ENCODE measurements at regions not wholly inside any gene's neighbourhood (a gene's known extent, or its start where the extent isn't known, plus 50 kb on each side); places are given as distances from the start of the nearest gene placed in this dataset. TPM values are rescaled to one million over a fixed set of nuclear protein-coding genes. Genes with fewer than 3 reads are reported as not detected.

DNA sequence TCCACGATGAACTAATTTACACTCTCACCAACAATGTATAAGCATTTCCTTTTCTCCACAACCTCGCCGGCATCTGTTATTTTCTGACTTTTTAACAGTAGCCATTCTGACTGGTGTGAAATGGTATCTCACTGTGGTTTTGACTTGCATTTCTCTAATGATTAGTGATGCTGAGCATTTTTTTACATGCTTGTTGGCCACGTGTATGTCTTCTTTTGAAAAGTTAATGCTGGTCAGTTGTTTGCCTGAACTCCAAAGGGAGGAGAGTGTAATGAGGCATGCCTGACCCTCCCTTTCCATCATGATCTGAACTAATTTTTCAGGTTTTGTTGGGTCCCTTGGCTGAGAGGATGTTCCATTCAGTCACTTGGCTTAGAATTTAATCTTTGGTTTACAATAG lies 50.7 kb upstream of the SVIL start:
- intact Hi-C loops (cut with micrococcal nuclease), result no loop called here
- Histone ChIP-seq H3K9ac (ENCODE audit: low read length) (no peak overlapping the region), H4K20me1 (ENCODE audit: control insufficient read depth, insufficient read depth, low read length, poor library complexity, severe bottlenecking) (no peaks in the 10 kb centered on the region), H3K27me3 (replicated peaks in 1 of 4; ENCODE audit: control extremely low read depth in 1 of 4, control insufficient read depth in 3 of 4, insufficient read depth in 4 of 4, low read length in 3 of 4) (no peaks in the 10 kb centered on the region), H3K27ac (ENCODE audit: low read length in 2 of 2) (no peak overlapping the region), H2AFZ (ENCODE audit: insufficient read depth, low read depth, low read length, poor library complexity, severe bottlenecking) (no peak overlapping the region), H3K79me2 (ENCODE audit: control insufficient read depth, insufficient read depth, low read length) (no peaks in the 10 kb centered on the region), H3K4me2 (replicated peaks; ENCODE audit: low read depth, low read length, poor library complexity, severe bottlenecking) (no peak overlapping the region), H3K9me3 (ENCODE audit: control extremely low read depth in 1 of 3, control insufficient read depth in 2 of 3, insufficient read depth in 1 of 3, low read length in 2 of 3) (peaks cover 0 to 5% (median 0%) of the 10 kb centered on the region in 3 donors), H3K4me3 (ENCODE audit: control extremely low read depth in 1 of 5, extremely low read depth in 1 of 5, insufficient read depth in 1 of 5, low read depth in 2 of 5, low read length in 4 of 5) (no peak overlapping the region), H3K4me1 (ENCODE audit: control insufficient read depth in 2 of 2, insufficient read depth in 2 of 2, low read length in 2 of 2) (peaks cover 14 to 18% of the 10 kb centered on the region in 2 donors), H3K36me3 (replicated peaks in 1 of 2; ENCODE audit: control extremely low read depth in 1 of 2, control insufficient read depth in 1 of 2, extremely low read depth in 1 of 2, insufficient read depth in 2 of 2, low read length in 1 of 2) (peaks cover 0 to 1% of the 10 kb centered on the region in 2 experiments)
- H3K27me3 Mint-ChIP-seq, result no peaks in the 10 kb centered on the region
- no peak overlapping the region for H3K27ac Mint-ChIP-seq
- 83% methylated on average over 1 of the region's 4 CpGs for WGBS (ENCODE audit: insufficient coverage)
- no peak for DNase-seq
- H3K4me3 Mint-ChIP-seq, result no peak overlapping the region
- ChIA-PET POLR2A (no interaction called here), CTCF (no interaction called here)
- no peak for ATAC-seq (ENCODE audit: low read depth)
- TF ChIP-seq EZH2 (IDR thresholded peaks at IDR 0.05; ENCODE audit: borderline replicate concordance, insufficient read depth, low read depth, low read length, poor library complexity, severe bottlenecking) (no peak), CTCF (IDR thresholded peaks at IDR 0.05) (no peak)
- H3K4me1 Mint-ChIP-seq, result peaks cover 19% of the 10 kb centered on the region
- no peaks in the 10 kb centered on the region for H3K9me3 Mint-ChIP-seq (ENCODE audit: insufficient read depth)

Small RNA genes in the stretch of these regions (small RNA-seq; reads per million reads assigned to genes)
- not detected for gene CKS1BP2 (ENCODE audit: insufficient read length, low read depth, low replicate concordance)
- not detected for gene RNU6-908P (ENCODE audit: insufficient read length, low read depth, low replicate concordance)

Data from B cell (primary cell).